K562 (cell line): ENCODE measurements at regions not wholly inside any gene's neighbourhood (a gene's known extent, or its start where the extent isn't known, plus 50 kb on each side); places are given as distances from the start of the nearest gene placed in this dataset.

Experiments used
- BRCA1 ChIP-seq, 2 experiments: fragments of 450-650 bp in 1 of 2; sonication (generic) in 1 of 2; formaldehyde crosslinking in 1 of 2; IDR thresholded peaks; 2 replicates each; pipeline versions ENCODE4 v1.5.0 to v1.6.1; 2017 to 2020; ENCODE audit warnings: mild to moderate bottlenecking in 1 of 2, missing genetic modification reagents in 1 of 2
- CBX2 ChIP-seq: fragments of 200-600 bp; sonication (generic); IDR thresholded peaks from one replicate; pipeline ENCODE4 v1.6.1; 2012; ENCODE audit warnings: mild to moderate bottlenecking, low read length, inconsistent platforms; ENCODE audit not compliant: insufficient read depth, poor library complexity, severe bottlenecking
- CEBPZ ChIP-seq: fragments of 150-350 bp; IDR thresholded peaks from 2 replicates; pipeline ENCODE4 v1.6.1; 2014; ENCODE audit warnings: low read depth, mild to moderate bottlenecking, low read length, borderline replicate concordance
- EZH2 ChIP-seq: IDR thresholded peaks from 2 replicates; pipeline ENCODE4 v1.6.1; 2012; ENCODE audit warnings: low read depth, mild to moderate bottlenecking, inconsistent platforms, low read length, borderline replicate concordance
- POLR2AphosphoS5 ChIP-seq: IDR thresholded peaks from 2 replicates; pipeline ENCODE4 v1.6.1; 2011; ENCODE audit warnings: mild to moderate bottlenecking, low read depth, low read length, moderate library complexity; ENCODE audit not compliant: control insufficient read depth, insufficient read depth
- POLR2G ChIP-seq: fragments of 200-400 bp; formaldehyde crosslinking; IDR thresholded peaks from 2 replicates; pipeline ENCODE4 v1.6.1; 2017; ENCODE audit warnings: low read depth, mild to moderate bottlenecking, antibody characterized with exemption, low read length, moderate library complexity
- RFX1 ChIP-seq: fragments of 450-650 bp; IDR thresholded peaks from 2 replicates; pipeline ENCODE4 v1.6.1; 2016; ENCODE audit warnings: mild to moderate bottlenecking, moderate library complexity
- SIN3A ChIP-seq, 2 experiments: fragments of 150-350 bp in 1 of 2; IDR thresholded peaks; 2 replicates each; pipeline ENCODE4 v1.6.1; 2011 to 2016; ENCODE audit warnings: borderline replicate concordance in 2 of 2, low read depth in 2 of 2, low read length in 2 of 2, mild to moderate bottlenecking in 2 of 2, moderate library complexity in 2 of 2; ENCODE audit not compliant: control insufficient read depth in 1 of 2
- SNIP1 ChIP-seq: fragments of 450-650 bp; IDR thresholded peaks from 2 replicates; pipeline ENCODE4 v1.7.1; 2017; ENCODE audit warnings: low read depth, mild to moderate bottlenecking
- YY1 ChIP-seq, 3 experiments: IDR thresholded peaks; 2 replicates each; pipeline ENCODE4 v1.6.1; 2011; ENCODE audit warnings: low read length in 2 of 3, mild to moderate bottlenecking in 2 of 3, moderate library complexity in 2 of 3, borderline replicate concordance in 1 of 3, control low read depth in 1 of 3, low read depth in 1 of 3; ENCODE audit not compliant: insufficient read depth in 3 of 3, insufficient replicate concordance in 2 of 3, control insufficient read depth in 1 of 3, insufficient read length in 1 of 3; ENCODE audit errors: extremely low read depth in 1 of 3
- ZNF583 ChIP-seq: fragments of 250-450 bp; sonication (Bioruptor Pico); IDR thresholded peaks from 2 replicates; pipeline ENCODE4 v1.4.0; 2020
- TF ChIP-seq, protein P1 (sequence below), 3 experiments: IDR thresholded peaks in 2 of 3; conservative IDR thresholded peaks in 1 of 3; 2 replicates each; pipeline ENCODE4 v1.5.1; 2011 to 2012; ENCODE audit warnings: low read length in 3 of 3, mild to moderate bottlenecking in 3 of 3, control low read depth in 2 of 3, improper control_type of control experiment in 1 of 3, inconsistent platforms in 1 of 3, low read depth in 1 of 3, mixed read lengths in 1 of 3, moderate library complexity in 1 of 3; ENCODE audit not compliant: insufficient read depth in 2 of 3

- TF ChIP-seq BRCA1 (IDR thresholded peaks at IDR 0.05) (no peak), BRCA1 (CRISPR knock-in tag; IDR thresholded peaks at IDR 0.05) (no peak), SNIP1 (no peak), POLR2G (no peak), RFX1 (no peak), ZNF583 (CRISPR knock-in tag) (no peak), EZH2 (no peak), POLR2AphosphoS5 (no peak), CBX2 (no peak), CEBPZ (no peak), SIN3A (IDR thresholded peaks at IDR 0.05; ENCODE audit: borderline replicate concordance in 2 of 2, control insufficient read depth in 1 of 2, low read depth in 2 of 2, low read length in 2 of 2) (no peak), YY1 (IDR thresholded peaks at IDR 0.05; ENCODE audit: borderline replicate concordance in 1 of 3, control insufficient read depth in 1 of 3, extremely low read depth in 1 of 3, insufficient read depth in 3 of 3, insufficient read length in 1 of 3, insufficient replicate concordance in 2 of 3, low read depth in 1 of 3, low read length in 2 of 3) (no peak)
- TF ChIP-seq, protein P1, sequence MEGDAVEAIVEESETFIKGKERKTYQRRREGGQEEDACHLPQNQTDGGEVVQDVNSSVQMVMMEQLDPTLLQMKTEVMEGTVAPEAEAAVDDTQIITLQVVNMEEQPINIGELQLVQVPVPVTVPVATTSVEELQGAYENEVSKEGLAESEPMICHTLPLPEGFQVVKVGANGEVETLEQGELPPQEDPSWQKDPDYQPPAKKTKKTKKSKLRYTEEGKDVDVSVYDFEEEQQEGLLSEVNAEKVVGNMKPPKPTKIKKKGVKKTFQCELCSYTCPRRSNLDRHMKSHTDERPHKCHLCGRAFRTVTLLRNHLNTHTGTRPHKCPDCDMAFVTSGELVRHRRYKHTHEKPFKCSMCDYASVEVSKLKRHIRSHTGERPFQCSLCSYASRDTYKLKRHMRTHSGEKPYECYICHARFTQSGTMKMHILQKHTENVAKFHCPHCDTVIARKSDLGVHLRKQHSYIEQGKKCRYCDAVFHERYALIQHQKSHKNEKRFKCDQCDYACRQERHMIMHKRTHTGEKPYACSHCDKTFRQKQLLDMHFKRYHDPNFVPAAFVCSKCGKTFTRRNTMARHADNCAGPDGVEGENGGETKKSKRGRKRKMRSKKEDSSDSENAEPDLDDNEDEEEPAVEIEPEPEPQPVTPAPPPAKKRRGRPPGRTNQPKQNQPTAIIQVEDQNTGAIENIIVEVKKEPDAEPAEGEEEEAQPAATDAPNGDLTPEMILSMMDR (IDR thresholded peaks at IDR 0.05 in 2 of 3, conservative IDR thresholded peaks at IDR 0.05 in 1 of 3; ENCODE audit: insufficient read depth in 2 of 3, low read depth in 1 of 3, low read length in 3 of 3), result no peak
Observed at GRCh38 chr18:1350931-1351450, 446.3 kb downstream of the ADCYAP1 start.
